SH-SY5Y (cell line): ENCODE measurements at regions not wholly inside any gene's neighbourhood (a gene's known extent, or its start where the extent isn't known, plus 50 kb on each side); places are given as distances from the start of the nearest gene placed in this dataset.

Source experiments
- GATA2 ChIP-seq: IDR thresholded peaks from 2 replicates; pipeline ENCODE4 v1.6.1; 2011; ENCODE audit warnings: mild to moderate bottlenecking, low read depth, low read length
- GATA3 ChIP-seq: IDR thresholded peaks from 2 replicates; pipeline ENCODE4 v1.6.1; 2011; ENCODE audit warnings: low read depth, mild to moderate bottlenecking, low read length, moderate library complexity

- no peak for TF ChIP-seq GATA3
- no peak for TF ChIP-seq GATA2
Observed at GRCh38 chr13:73991384-73991783, 142.8 kb downstream of the KLF12 start.
